ENCODE measurements at regions not wholly inside any gene's neighbourhood (a gene's known extent, or its start where the extent isn't known, plus 50 kb on each side); places are given as distances from the start of the nearest gene placed in this dataset.
"Not testable (repeated sequence)": the region's sequence is repeated elsewhere in the genome, so short reads cannot be mapped to it uniquely, and the experiment has no call there.

GRCh38 chr6:165008971-165009370 lies 300.4 kb downstream of the C6orf118 start:
- DNase-seq, result no peak

- no peak for DNase-seq
These were observed 306.5 kb downstream of the C6orf118 start for GRCh38 chr6:165002866-165003265.

- DNase-seq, result no peak
These were observed 307.0 kb downstream of the C6orf118 start for GRCh38 chr6:165002358-165002757.

GRCh38 chr6:165001502-165002157 lies 307.8 kb downstream of the C6orf118 start:
- no peak for DNase-seq

- DNase-seq, result no peak
These were observed 311.1 kb downstream of the C6orf118 start for GRCh38 chr6:164998297-164998696.

- peak; percentile 18 for DNase-seq
These were observed 312.6 kb downstream of the C6orf118 start for GRCh38 chr6:164996838-164997237.

GRCh38 chr6:164991573-164991972 lies 317.8 kb downstream of the C6orf118 start:
- no peak for DNase-seq

GRCh38 chr6:164990901-164991300 lies 318.5 kb downstream of the C6orf118 start:
- DNase-seq, result no peak

GRCh38 chr6:164982389-164982788 lies 327.0 kb downstream of the C6orf118 start:
- no peak for DNase-seq

GRCh38 chr6:164967102-164967501 lies 342.3 kb downstream of the C6orf118 start:
- DNase-seq, result no peak

- no peak for DNase-seq
These were observed 346.6 kb downstream of the C6orf118 start for GRCh38 chr6:164962805-164963204.

- DNase-seq, result no peak
These were observed 362.2 kb downstream of the C6orf118 start for GRCh38 chr6:164947164-164947563.

GRCh38 chr6:164942271-164942670 lies 367.1 kb downstream of the C6orf118 start:
- DNase-seq, result no peak

GRCh38 chr6:164933238-164933794 lies 376.1 kb downstream of the C6orf118 start:
- not testable (repeated sequence) for DNase-seq

GRCh38 chr6:164929408-164929977 lies 379.9 kb downstream of the C6orf118 start:
- DNase-seq, result no peak

- DNase-seq, result no peak
These were observed 380.5 kb downstream of the C6orf118 start for GRCh38 chr6:164928728-164929407.

- DNase-seq, result peak; percentile 36
These were observed 381.2 kb downstream of the C6orf118 start for GRCh38 chr6:164928057-164928727.

GRCh38 chr6:164927288-164928056 lies 381.9 kb downstream of the C6orf118 start:
- peak; percentile 63 for DNase-seq

- no peak for DNase-seq
These were observed 382.7 kb downstream of the C6orf118 start for GRCh38 chr6:164926686-164927085.

- no peak for DNase-seq
These were observed 383.5 kb downstream of the C6orf118 start for GRCh38 chr6:164925681-164926530.

- no peak for DNase-seq
These were observed 384.7 kb downstream of the C6orf118 start for GRCh38 chr6:164924674-164925073.
